ENCODE measurements at regions not wholly inside any gene's neighbourhood (a gene's known extent, or its start where the extent isn't known, plus 50 kb on each side); places are given as distances from the start of the nearest gene placed in this dataset.

DNA sequence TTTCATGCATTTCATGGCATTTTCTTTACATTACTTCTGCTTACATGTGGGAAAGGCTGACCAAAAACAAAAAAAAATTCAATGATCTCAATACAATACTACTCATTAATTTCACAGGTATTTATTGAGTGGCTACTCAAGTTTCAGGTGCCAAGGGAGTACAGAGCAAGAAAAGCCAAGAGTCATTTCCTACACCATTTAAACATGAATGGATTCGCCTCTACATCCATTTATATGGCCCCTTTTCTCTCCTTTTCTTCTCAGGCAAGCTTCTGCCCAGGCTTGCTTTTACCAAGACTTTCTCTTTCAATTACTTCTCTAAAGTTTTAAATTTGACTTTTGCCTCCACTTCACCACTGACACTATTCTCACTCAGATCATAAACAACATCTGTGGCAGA lies 1603.1 kb upstream of the CELF4 start:
- H3K4me1 ChIP-seq, result no peaks in the 10 kb centered on the region
- 94 to 100% methylated on average over 1 of the region's 1 CpG for WGBS, 2 donors
- TF ChIP-seq, protein P1, sequence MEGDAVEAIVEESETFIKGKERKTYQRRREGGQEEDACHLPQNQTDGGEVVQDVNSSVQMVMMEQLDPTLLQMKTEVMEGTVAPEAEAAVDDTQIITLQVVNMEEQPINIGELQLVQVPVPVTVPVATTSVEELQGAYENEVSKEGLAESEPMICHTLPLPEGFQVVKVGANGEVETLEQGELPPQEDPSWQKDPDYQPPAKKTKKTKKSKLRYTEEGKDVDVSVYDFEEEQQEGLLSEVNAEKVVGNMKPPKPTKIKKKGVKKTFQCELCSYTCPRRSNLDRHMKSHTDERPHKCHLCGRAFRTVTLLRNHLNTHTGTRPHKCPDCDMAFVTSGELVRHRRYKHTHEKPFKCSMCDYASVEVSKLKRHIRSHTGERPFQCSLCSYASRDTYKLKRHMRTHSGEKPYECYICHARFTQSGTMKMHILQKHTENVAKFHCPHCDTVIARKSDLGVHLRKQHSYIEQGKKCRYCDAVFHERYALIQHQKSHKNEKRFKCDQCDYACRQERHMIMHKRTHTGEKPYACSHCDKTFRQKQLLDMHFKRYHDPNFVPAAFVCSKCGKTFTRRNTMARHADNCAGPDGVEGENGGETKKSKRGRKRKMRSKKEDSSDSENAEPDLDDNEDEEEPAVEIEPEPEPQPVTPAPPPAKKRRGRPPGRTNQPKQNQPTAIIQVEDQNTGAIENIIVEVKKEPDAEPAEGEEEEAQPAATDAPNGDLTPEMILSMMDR (IDR thresholded peaks at IDR 0.05), result no peak
- no peak for TF ChIP-seq POLR2A (IDR thresholded peaks at IDR 0.05)
- H3K36me3 ChIP-seq (ENCODE audit: low read depth, missing control alignments), result no peaks in the 10 kb centered on the region
- H3K9me3 ChIP-seq, result no peaks in the 10 kb centered on the region
- H3K4me3 ChIP-seq, result no peak overlapping the region
- no peak overlapping the region for H3K27ac ChIP-seq
- intact Hi-C loops (cut with DNase I; ENCODE audit: low total_unique reads), result no loop called here
- no peak for DNase-seq
- no peaks in the 10 kb centered on the region for H3K27me3 ChIP-seq

DNA sequence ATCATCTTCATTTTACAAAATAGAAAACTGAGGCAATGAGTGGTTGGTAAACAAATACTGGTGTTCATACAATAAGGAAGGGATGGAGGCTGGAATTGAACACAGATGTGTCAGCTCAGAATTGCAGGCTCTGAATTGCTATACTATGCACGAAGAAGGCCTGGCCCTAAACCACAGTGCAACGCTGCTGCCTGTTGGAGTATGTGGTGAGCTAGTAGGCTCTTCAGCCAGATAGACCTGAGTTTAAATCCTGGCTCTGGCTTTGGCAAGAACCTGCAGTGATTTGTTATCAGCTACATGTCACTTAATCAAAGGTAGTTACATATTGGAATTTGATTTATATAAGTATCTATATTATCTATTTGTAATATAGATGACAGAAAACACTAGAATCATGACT lies 1602.4 kb upstream of the CELF4 start:
- DNase-seq, result no peak
- WGBS, 2 donors, result 96% methylated on average over 2 of the region's 2 CpGs
- Histone ChIP-seq H3K9me3 (no peaks in the 10 kb centered on the region), H3K4me3 (no peak overlapping the region), H3K27ac (no peak overlapping the region), H3K27me3 (no peaks in the 10 kb centered on the region), H3K4me1 (no peaks in the 10 kb centered on the region), H3K36me3 (ENCODE audit: low read depth, missing control alignments) (no peaks in the 10 kb centered on the region)
- intact Hi-C loops (cut with DNase I; ENCODE audit: low total_unique reads), result no loop called here
- TF ChIP-seq, protein P1 (IDR thresholded peaks at IDR 0.05), result no peak
- no peak for TF ChIP-seq POLR2A (IDR thresholded peaks at IDR 0.05)

DNA sequence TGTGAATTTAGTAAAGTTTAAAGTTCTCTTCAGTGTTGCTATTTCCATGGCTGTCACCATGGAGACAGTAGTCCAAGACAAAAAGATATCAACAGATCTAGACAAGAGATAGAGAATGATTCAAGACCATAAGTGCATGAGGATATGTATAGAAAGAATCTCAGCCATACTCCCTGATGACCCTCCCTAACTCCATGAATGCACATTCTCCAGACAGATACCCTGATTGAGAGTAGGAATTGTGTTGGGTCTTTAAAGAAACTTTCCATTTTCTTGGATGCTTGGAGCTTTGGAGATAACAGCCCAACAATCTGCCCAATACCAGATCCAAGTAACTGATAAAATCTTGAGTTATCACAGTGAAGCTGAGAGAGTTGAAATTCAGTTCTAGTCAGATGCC lies 1601.2 kb upstream of the CELF4 start:
- Histone ChIP-seq H3K4me3 (no peak overlapping the region), H3K27me3 (no peaks in the 10 kb centered on the region), H3K4me1 (no peaks in the 10 kb centered on the region), H3K9me3 (no peaks in the 10 kb centered on the region), H3K27ac (no peak overlapping the region), H3K36me3 (ENCODE audit: low read depth, missing control alignments) (no peaks in the 10 kb centered on the region)
- no peak for DNase-seq
- TF ChIP-seq POLR2A (IDR thresholded peaks at IDR 0.05), result no peak
- TF ChIP-seq, protein P1 (IDR thresholded peaks at IDR 0.05), result no peak
- intact Hi-C loops (cut with DNase I; ENCODE audit: low total_unique reads), result no loop called here

DNA sequence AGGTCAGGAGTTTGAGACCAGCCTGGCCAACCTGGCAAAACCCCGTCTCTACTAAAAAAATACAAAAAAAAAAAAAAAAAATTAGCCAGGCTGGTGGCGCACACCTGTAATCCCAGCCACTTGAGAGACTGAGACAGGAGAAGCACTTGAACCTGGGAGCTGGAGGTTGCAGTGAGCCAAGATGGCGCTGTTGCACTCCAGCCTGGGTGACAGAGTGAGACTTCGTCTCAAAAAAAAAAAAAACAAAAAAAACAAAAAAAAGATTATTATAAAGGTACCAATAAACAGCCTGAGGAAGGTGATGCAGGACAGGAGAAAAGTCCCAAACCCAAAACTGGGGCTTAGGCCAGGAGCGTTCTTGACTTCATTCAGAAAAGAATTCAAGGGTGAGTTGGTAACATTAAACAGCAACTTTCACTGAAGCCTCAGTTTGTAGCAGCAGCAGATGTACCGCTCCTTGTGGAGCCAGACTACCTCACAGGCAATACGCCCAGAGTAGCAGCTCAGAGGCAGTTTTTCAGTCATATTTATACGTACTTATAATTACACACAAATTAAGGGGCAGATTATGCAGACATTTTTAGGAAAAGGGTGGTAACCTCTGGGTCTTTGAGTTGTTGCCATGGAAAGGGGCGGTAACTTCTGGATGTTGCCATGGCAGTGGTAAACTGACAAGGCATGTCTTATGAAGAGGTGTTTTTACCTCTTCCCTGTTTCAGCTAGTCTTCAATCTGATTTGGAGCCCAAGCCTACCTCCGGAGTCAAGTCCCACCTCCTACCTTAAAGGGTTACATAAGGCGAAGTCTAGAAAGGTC lies 1596.6 kb upstream of the CELF4 start:
- DNase-seq, result no peak
- Histone ChIP-seq H3K27me3 (no peaks in the 10 kb centered on the region), H3K4me3 (no peak overlapping the region), H3K4me1 (no peaks in the 10 kb centered on the region), H3K36me3 (ENCODE audit: low read depth, missing control alignments) (no peaks in the 10 kb centered on the region), H3K27ac (no peak overlapping the region), H3K9me3 (no peaks in the 10 kb centered on the region)
- intact Hi-C loops (cut with DNase I; ENCODE audit: low total_unique reads), result no loop called here
- 66 to 79% methylated on average over 11 of the region's 11 CpGs for WGBS, 2 donors
- no peak for TF ChIP-seq POLR2A (IDR thresholded peaks at IDR 0.05)
- TF ChIP-seq, protein P1 (IDR thresholded peaks at IDR 0.05), result no peak

DNA sequence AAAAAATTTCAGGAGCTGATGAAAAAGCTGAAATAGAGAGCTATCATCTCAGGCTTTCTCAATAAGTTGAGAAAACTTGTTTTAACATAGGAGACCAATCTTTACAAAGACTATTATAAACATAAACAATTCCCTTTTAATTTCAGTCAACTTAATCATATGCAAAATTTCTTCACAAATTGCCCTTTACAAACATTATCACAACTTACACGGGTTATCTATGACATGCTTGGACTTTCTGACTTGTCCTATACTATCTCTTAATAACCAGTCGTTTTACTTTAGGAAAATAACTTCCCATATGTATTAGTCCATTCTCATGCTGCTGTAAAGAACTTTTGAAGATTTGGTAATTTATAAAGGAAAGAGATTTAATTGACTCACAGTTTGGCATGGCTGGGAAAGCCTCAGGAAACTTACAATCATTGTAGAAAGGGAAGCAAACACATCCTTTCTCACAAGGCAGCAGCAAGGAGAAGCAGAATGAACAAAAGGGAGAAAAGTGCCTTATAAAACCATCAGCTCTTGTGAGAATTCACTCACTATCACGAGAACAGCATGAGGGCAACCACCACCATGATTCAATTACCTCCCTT lies 1583.7 kb upstream of the CELF4 start:
- no peaks in the 10 kb centered on the region for H3K36me3 ChIP-seq (ENCODE audit: low read depth, missing control alignments)
- WGBS, 2 donors, result 59 to 62% methylated on average over 3 of the region's 3 CpGs
- DNase-seq, result no peak
- no peak for TF ChIP-seq POLR2A (IDR thresholded peaks at IDR 0.05)
- TF ChIP-seq, protein P1 (IDR thresholded peaks at IDR 0.05), result no peak
- H3K27me3 ChIP-seq, result no peaks in the 10 kb centered on the region
- intact Hi-C loops (cut with DNase I; ENCODE audit: low total_unique reads), result no loop called here
- H3K4me3 ChIP-seq, result no peak overlapping the region
- no peaks in the 10 kb centered on the region for H3K9me3 ChIP-seq
- no peak overlapping the region for H3K27ac ChIP-seq
- no peaks in the 10 kb centered on the region for H3K4me1 ChIP-seq

Measured in testis (tissue), 2 donors.